HepG2 (cell line): ENCODE measurements at regions not wholly inside any gene's neighbourhood (a gene's known extent, or its start where the extent isn't known, plus 50 kb on each side); places are given as distances from the start of the nearest gene placed in this dataset.

Experiments
- ATF1 ChIP-seq: IDR thresholded peaks from 2 replicates; pipeline ENCODE4 v1.6.1; 2016; ENCODE audit warnings: mild to moderate bottlenecking, control low read depth
- CEBPG ChIP-seq: IDR thresholded peaks from 2 replicates; pipeline ENCODE4 v1.6.1; 2016
- FOXJ3 ChIP-seq: sonication (generic); formaldehyde crosslinking; IDR thresholded peaks from 2 replicates; pipeline ENCODE4 v1.4.0; 2020; ENCODE audit warnings: missing genetic modification reagents, mild to moderate bottlenecking, borderline replicate concordance
- FOXK2 ChIP-seq: fragments of 450-650 bp; IDR thresholded peaks from 2 replicates; pipeline ENCODE4 v1.6.1; 2016
- HDAC1 ChIP-seq: sonication (generic); formaldehyde crosslinking; IDR thresholded peaks from 2 replicates; pipeline ENCODE4 v1.5.1; 2020; ENCODE audit warnings: mild to moderate bottlenecking, missing genetic modification reagents
- PRDM10 ChIP-seq: sonication (generic); formaldehyde crosslinking; IDR thresholded peaks from 2 replicates; pipeline ENCODE4 v1.4.0; 2020; ENCODE audit warnings: low read depth, missing genetic modification reagents
- RAD21 ChIP-seq: fragments of 450-650 bp; formaldehyde crosslinking; IDR thresholded peaks from 2 replicates; pipeline ENCODE4 v1.5.0; 2020; ENCODE audit warnings: mild to moderate bottlenecking
- RARA ChIP-seq: IDR thresholded peaks from 2 replicates; pipeline ENCODE4 v1.6.1; 2016; ENCODE audit warnings: missing genetic modification reagents, missing compliant biosample characterization
- RBM22 ChIP-seq: fragments of 200-400 bp; formaldehyde crosslinking; optimal IDR thresholded peaks from 2 replicates; pipeline ENCODE3; 2017; ENCODE audit warnings: mild to moderate bottlenecking, low read length, moderate library complexity
- RERE ChIP-seq: IDR thresholded peaks from 2 replicates; pipeline ENCODE4 v1.6.1; 2016; ENCODE audit warnings: low read depth, missing genetic modification reagents, missing compliant biosample characterization
- SMYD3 ChIP-seq: sonication (generic); formaldehyde crosslinking; IDR thresholded peaks from 2 replicates; pipeline ENCODE4 v1.8.1; 2023; ENCODE audit warnings: mild to moderate bottlenecking, missing genetic modification reagents
- SOX13 ChIP-seq, 3 experiments: fragments of 450-650 bp in 1 of 3; sonication (generic) in 1 of 3; formaldehyde crosslinking in 1 of 3; IDR thresholded peaks in 2 of 3; conservative IDR thresholded peaks in 1 of 3; 2 replicates each; pipeline versions ENCODE4 v1.5.0 to v1.6.1; 2016 to 2020; ENCODE audit warnings: antibody characterized with exemption in 1 of 3, mild to moderate bottlenecking in 1 of 3, missing compliant biosample characterization in 1 of 3, missing genetic modification reagents in 1 of 3, moderate library complexity in 1 of 3
- TBX2 ChIP-seq: sonication (generic); formaldehyde crosslinking; IDR thresholded peaks from 2 replicates; pipeline ENCODE4 v1.5.0; 2020; ENCODE audit warnings: missing genetic modification reagents, mild to moderate bottlenecking, borderline replicate concordance
- TFAP4 ChIP-seq: sonication (generic); IDR thresholded peaks from 2 replicates; pipeline ENCODE4 v1.6.1; 2016; ENCODE audit warnings: low read depth, borderline replicate concordance
- ZGPAT ChIP-seq: IDR thresholded peaks from 2 replicates; pipeline ENCODE4 v1.6.1; 2016; ENCODE audit warnings: mild to moderate bottlenecking
- ZNF691 ChIP-seq: sonication (generic); formaldehyde crosslinking; IDR thresholded peaks from 2 replicates; pipeline ENCODE4 v1.4.0; 2020; ENCODE audit warnings: missing genetic modification reagents, low read depth, mild to moderate bottlenecking, borderline replicate concordance

DNA sequence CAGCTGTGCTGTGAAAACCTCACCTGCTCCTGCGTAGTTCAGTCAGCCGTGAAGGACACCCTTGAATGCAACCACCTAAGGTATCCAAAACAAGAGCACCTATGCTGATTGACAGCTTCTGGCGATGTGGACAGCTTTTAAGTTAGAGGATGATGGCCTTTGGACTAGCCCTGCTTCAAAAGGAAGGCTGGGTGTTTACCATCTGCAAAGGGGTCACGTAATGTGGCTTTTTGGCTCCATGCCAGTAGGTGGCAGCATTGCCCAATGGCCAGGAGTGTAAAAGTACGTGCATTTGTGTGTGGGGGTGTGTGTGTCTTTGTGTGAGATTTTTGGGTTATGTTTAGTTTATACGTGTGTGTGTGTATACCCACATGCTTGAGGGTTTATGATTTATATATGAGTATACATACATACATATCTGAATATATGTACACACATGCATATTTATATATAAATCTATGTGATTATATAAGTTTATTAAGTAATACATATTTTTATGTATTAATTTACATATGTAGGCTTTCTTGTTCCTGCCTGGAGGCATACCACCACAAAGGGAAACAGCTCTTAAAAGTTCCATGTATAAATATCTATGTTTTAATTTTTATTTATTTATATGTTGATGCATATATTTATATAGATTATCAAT is 236.3 kb upstream of the ANKRD30A start (continued):
- TF ChIP-seq PRDM10 = 0 out of 2 replicates have a peak, but pooled peaks have one; percentile 55
- TF ChIP-seq ZNF691 (CRISPR knock-in tag) = no peak; the same call in 1 of the 2 replicates
- TF ChIP-seq TFAP4 = peak; percentile 35; the same call in 1 of the 2 replicates
- TF ChIP-seq SMYD3 = 0 out of 2 replicates have a peak, but pooled peaks have one; percentile 28
- TF ChIP-seq RARA = peak; percentile 44; the same call in 1 of the 2 replicates
- TF ChIP-seq RERE (CRISPR knock-in tag) = no peak
- TF ChIP-seq ATF1 (CRISPR knock-in tag) = no peak
- TF ChIP-seq ZGPAT (CRISPR knock-in tag) = 0 out of 2 replicates have a peak, but pooled peaks have one; percentile 38
- peak; percentile 87 for TF ChIP-seq FOXK2
- peak; percentile 76 for TF ChIP-seq RAD21
- TF ChIP-seq CEBPG (CRISPR knock-in tag) = peak; percentile 71
- no peak for TF ChIP-seq RBM22
- peak; percentile 70; the same call in 1 of the 2 replicates for TF ChIP-seq FOXJ3
- peak; percentile 21; the same call in 1 of the 2 replicates for TF ChIP-seq HDAC1 (CRISPR knock-in tag)
- TF ChIP-seq SOX13 (IDR thresholded peaks at IDR 0.05) = no peak
- TF ChIP-seq SOX13 (CRISPR knock-in tag; conservative IDR thresholded peaks at IDR 0.05 in 1 of 2, IDR thresholded peaks at IDR 0.05 in 1 of 2) = peak in 1 of 2 experiments; percentile 49; a peak in 1 of 4 replicates
- peak; percentile 35; the same call in 1 of the 2 replicates for TF ChIP-seq TBX2 (CRISPR knock-in tag)
